Fibroblast of the aortic adventitia (primary cell): ENCODE measurements at regions not wholly inside any gene's neighbourhood (a gene's known extent, or its start where the extent isn't known, plus 50 kb on each side); places are given as distances from the start of the nearest gene placed in this dataset.

ENCODE experiments used
- DNase-seq: peaks from one replicate; pipeline ENCODE4 v3.0.0-alpha.2; 2010; ENCODE audit warnings: low read depth
- H3K4me3 ChIP-seq: 2 replicates; pipeline ENCODE4 v1.5.1; 2011; ENCODE audit warnings: low read depth, mild to moderate bottlenecking, control low read depth, low read length, moderate library complexity
- CTCF ChIP-seq: IDR thresholded peaks from 2 replicates; pipeline ENCODE4 v1.5.1; 2011; ENCODE audit warnings: mild to moderate bottlenecking, low read length, control low read depth, inconsistent platforms; ENCODE audit not compliant: insufficient read depth

- TF ChIP-seq CTCF: no peak
- no peak overlapping the region for H3K4me3 ChIP-seq
- no peak for DNase-seq
Observed at GRCh38 chr5:7074176-7074575, 321.8 kb upstream of the ADCY2 start.

- H3K4me3 ChIP-seq: no peak overlapping the region
- no peak for TF ChIP-seq CTCF
- DNase-seq: no peak
Observed at GRCh38 chr5:7075470-7075869, 320.5 kb upstream of the ADCY2 start.

GRCh38 chr5:7078101-7078500 lies 317.8 kb upstream of the ADCY2 start:
- H3K4me3 ChIP-seq: no peak overlapping the region
- TF ChIP-seq CTCF: no peak
- DNase-seq: no peak

GRCh38 chr5:7078901-7079300 lies 317.0 kb upstream of the ADCY2 start:
- DNase-seq: no peak

GRCh38 chr5:7080501-7080900 lies 315.4 kb upstream of the ADCY2 start:
- TF ChIP-seq CTCF: no peak
- no peak for DNase-seq
- no peak overlapping the region for H3K4me3 ChIP-seq

More at GRCh38 chr5:7078901-7079300, 317.0 kb upstream of the ADCY2 start:
- no peak for TF ChIP-seq CTCF
- no peak overlapping the region for H3K4me3 ChIP-seq

- no peak overlapping the region for H3K4me3 ChIP-seq
- DNase-seq: no peak
- no peak for TF ChIP-seq CTCF
Observed at GRCh38 chr5:7087719-7088297, 308.1 kb upstream of the ADCY2 start.

GRCh38 chr5:7088849-7089248 lies 307.1 kb upstream of the ADCY2 start:
- TF ChIP-seq CTCF: no peak
- DNase-seq: no peak
- no peak overlapping the region for H3K4me3 ChIP-seq
